ENCODE measurements at regions not wholly inside any gene's neighbourhood (a gene's known extent, or its start where the extent isn't known, plus 50 kb on each side); places are given as distances from the start of the nearest gene placed in this dataset.

DNA sequence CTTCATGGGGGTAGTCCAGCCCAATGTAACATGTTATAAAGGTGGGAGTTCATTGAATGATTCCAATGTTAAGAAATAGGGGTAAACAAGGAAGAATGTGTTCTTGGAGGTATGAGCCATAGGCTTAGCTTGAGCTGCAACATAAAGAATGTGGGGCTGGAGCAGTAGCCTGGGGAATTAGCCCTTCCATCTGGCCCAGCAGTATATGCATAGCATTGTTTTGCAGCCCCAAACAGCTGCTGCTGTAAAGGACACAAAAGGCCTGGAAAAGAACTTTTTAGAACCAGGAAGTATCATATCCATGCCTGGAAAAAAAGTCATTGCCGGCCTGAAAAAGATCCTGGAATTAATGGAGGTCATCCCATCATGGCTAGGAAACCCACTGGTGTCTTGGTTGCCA is 55.8 kb upstream of the SMARCA2 start:
- 88% methylated on average over 1 of the region's 1 CpG for WGBS (ENCODE audit: low lambda C conversion rate, missing lambda C conversion rate)
- Histone ChIP-seq H3K79me2 (no peaks in the 10 kb centered on the region), H3K27ac (no peak overlapping the region), H4K20me1 (ENCODE audit: insufficient read depth, poor library complexity, severe bottlenecking) (no peaks in the 10 kb centered on the region), H3K36me3 (replicated peaks; ENCODE audit: insufficient read depth, low read depth) (no peaks in the 10 kb centered on the region), H2AFZ (no peak overlapping the region), H3K27me3 (no peaks in the 10 kb centered on the region), H3K4me2 (no peak overlapping the region), H3K4me3 (no peak overlapping the region), H3K9me3 (ENCODE audit: low read depth) (no peaks in the 10 kb centered on the region), H3K9me2 (replicated peaks; ENCODE audit: insufficient read depth) (no peaks in the 10 kb centered on the region), H3K4me1 (ENCODE audit: insufficient read depth) (peaks cover 8% of the 10 kb centered on the region)
- DNase-seq (ENCODE audit: low spot score): no peak
- no peak for TF ChIP-seq EZH2phosphoT487 (IDR thresholded peaks at IDR 0.05; ENCODE audit: low read depth, severe bottlenecking, unreplicated experiment)
- no peak for TF ChIP-seq EZH2 (IDR thresholded peaks at IDR 0.05; ENCODE audit: borderline replicate concordance)
- TF ChIP-seq, protein P1, sequence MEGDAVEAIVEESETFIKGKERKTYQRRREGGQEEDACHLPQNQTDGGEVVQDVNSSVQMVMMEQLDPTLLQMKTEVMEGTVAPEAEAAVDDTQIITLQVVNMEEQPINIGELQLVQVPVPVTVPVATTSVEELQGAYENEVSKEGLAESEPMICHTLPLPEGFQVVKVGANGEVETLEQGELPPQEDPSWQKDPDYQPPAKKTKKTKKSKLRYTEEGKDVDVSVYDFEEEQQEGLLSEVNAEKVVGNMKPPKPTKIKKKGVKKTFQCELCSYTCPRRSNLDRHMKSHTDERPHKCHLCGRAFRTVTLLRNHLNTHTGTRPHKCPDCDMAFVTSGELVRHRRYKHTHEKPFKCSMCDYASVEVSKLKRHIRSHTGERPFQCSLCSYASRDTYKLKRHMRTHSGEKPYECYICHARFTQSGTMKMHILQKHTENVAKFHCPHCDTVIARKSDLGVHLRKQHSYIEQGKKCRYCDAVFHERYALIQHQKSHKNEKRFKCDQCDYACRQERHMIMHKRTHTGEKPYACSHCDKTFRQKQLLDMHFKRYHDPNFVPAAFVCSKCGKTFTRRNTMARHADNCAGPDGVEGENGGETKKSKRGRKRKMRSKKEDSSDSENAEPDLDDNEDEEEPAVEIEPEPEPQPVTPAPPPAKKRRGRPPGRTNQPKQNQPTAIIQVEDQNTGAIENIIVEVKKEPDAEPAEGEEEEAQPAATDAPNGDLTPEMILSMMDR (IDR thresholded peaks at IDR 0.05; ENCODE audit: poor library complexity): no peak

GRCh38 chr9:1960342-1961042 is 54.7 kb upstream of the SMARCA2 start:
- WGBS (ENCODE audit: low lambda C conversion rate, missing lambda C conversion rate): 69% methylated on average over 6 of the region's 6 CpGs
- no peaks in the 10 kb centered on the region for H3K9me2 ChIP-seq (replicated peaks; ENCODE audit: insufficient read depth)
- no peak overlapping the region for H3K4me3 ChIP-seq
- no peak overlapping the region for H3K4me2 ChIP-seq
- H3K79me2 ChIP-seq: no peaks in the 10 kb centered on the region
- DNase-seq (ENCODE audit: low spot score): no peak
- no peak for TF ChIP-seq EZH2 (IDR thresholded peaks at IDR 0.05; ENCODE audit: borderline replicate concordance)
- no peak for TF ChIP-seq EZH2phosphoT487 (IDR thresholded peaks at IDR 0.05; ENCODE audit: low read depth, severe bottlenecking, unreplicated experiment)
- TF ChIP-seq, protein P1 (IDR thresholded peaks at IDR 0.05; ENCODE audit: poor library complexity): no peak
- no peak overlapping the region for H3K27ac ChIP-seq
- no peaks in the 10 kb centered on the region for H4K20me1 ChIP-seq (ENCODE audit: insufficient read depth, poor library complexity, severe bottlenecking)
- H3K36me3 ChIP-seq (replicated peaks; ENCODE audit: insufficient read depth, low read depth): no peaks in the 10 kb centered on the region
- no peaks in the 10 kb centered on the region for H3K27me3 ChIP-seq
- H2AFZ ChIP-seq: no peak overlapping the region
- peaks cover 8% of the 10 kb centered on the region for H3K4me1 ChIP-seq (ENCODE audit: insufficient read depth)
- no peaks in the 10 kb centered on the region for H3K9me3 ChIP-seq (ENCODE audit: low read depth)

DNA sequence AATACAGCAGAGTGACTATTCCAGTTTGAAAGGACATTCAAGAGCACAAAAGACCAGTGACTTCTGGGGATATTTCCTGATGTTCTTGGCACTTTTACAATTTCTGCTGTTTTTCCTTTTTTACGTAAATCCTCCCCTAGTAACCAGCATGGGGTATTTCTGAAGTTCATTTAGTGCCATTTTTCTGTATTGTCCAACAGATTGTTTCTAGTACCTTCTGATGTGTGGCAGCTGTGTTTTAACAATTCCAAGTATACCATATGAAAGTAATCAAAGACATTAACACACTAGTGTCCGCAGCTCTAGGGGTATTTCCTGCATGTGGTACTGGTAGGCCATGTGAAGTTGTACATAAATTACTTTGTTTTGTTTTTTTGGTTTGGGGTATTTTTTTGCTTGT is 53.0 kb upstream of the SMARCA2 start:
- Histone ChIP-seq H3K4me1 (ENCODE audit: insufficient read depth) (peaks cover 8% of the 10 kb centered on the region), H3K36me3 (replicated peaks; ENCODE audit: insufficient read depth, low read depth) (no peaks in the 10 kb centered on the region), H4K20me1 (ENCODE audit: insufficient read depth, poor library complexity, severe bottlenecking) (no peaks in the 10 kb centered on the region), H3K27me3 (no peaks in the 10 kb centered on the region), H3K4me2 (no peak overlapping the region), H3K27ac (no peak overlapping the region), H3K4me3 (no peak overlapping the region), H3K79me2 (no peaks in the 10 kb centered on the region), H2AFZ (no peak overlapping the region), H3K9me3 (ENCODE audit: low read depth) (no peaks in the 10 kb centered on the region), H3K9me2 (replicated peaks; ENCODE audit: insufficient read depth) (no peaks in the 10 kb centered on the region)
- DNase-seq (ENCODE audit: low spot score): no peak
- no peak for TF ChIP-seq EZH2 (IDR thresholded peaks at IDR 0.05; ENCODE audit: borderline replicate concordance)
- TF ChIP-seq EZH2phosphoT487 (IDR thresholded peaks at IDR 0.05; ENCODE audit: low read depth, severe bottlenecking, unreplicated experiment): no peak
- TF ChIP-seq, protein P1 (IDR thresholded peaks at IDR 0.05; ENCODE audit: poor library complexity): no peak
- 65% methylated on average over 2 of the region's 2 CpGs for WGBS (ENCODE audit: low lambda C conversion rate, missing lambda C conversion rate)

Data from hepatocyte (in vitro differentiated cells).